ENCODE measurements at regions not wholly inside any gene's neighbourhood (a gene's known extent, or its start where the extent isn't known, plus 50 kb on each side); places are given as distances from the start of the nearest gene placed in this dataset.

DNA sequence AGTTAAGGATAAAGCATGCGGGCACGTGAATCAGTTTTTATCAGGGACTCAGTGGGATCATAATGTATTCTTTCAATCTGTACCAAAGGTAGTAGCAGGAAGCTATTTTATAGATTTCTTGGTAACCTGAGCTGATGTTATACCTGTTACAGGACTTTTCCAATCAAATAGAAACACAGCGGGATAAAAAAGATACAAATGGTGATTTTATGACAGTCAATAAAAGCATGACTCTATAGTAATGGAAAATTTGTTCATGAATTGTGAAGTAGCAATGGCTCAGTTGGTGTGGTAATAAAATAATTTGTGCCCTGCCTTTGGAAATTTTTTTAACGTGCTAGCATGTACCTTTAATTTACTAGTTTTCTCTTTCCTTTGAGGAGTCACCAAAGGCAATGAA is 300.7 kb upstream of the CELF2 start:
- no peak overlapping the region for H4K91ac ChIP-seq (ENCODE audit: insufficient read depth, low read depth, low read length)
- H4K8ac ChIP-seq (ENCODE audit: low read depth in 2 of 2, low read length in 2 of 2): no peak overlapping the region
- no peak overlapping the region for H3K23ac ChIP-seq (ENCODE audit: low read depth, low read length)
- no peak overlapping the region for H3K4ac ChIP-seq (ENCODE audit: low read depth, low read length)
- ChIA-PET POLR2A (ENCODE audit: unreplicated experiment) (no interaction called here), CTCF (interaction anchor here (0.6 kb wide), 1 partner anchor 9 kb away, joined by 3 read pairs; no protein-coding TSS in a partner anchor)
- no peaks in the 10 kb centered on the region for H3K4me1 ChIP-seq (ENCODE audit: control insufficient read depth, insufficient read depth, low read length)
- intact Hi-C loops (cut with micrococcal nuclease) (no loop called here), dilution Hi-C loops (cut with HindIII; ENCODE audit: low sequenced_read_pairs, unreplicated experiment) (no loop called here), in situ Hi-C loops (cut with MboI; ENCODE audit: low sequenced_read_pairs) (no loop called here)
- no peaks in the 10 kb centered on the region for H4K20me1 ChIP-seq (ENCODE audit: insufficient read depth, low read length)
- no peak overlapping the region for H3K4me2 ChIP-seq (ENCODE audit: low read depth, low read length)
- H3K27ac ChIP-seq (ENCODE audit: insufficient read depth, low read length): no peak overlapping the region
- no peaks in the 10 kb centered on the region for H3K27me3 ChIP-seq (ENCODE audit: control insufficient read depth, insufficient read depth, low read length)
- no peak overlapping the region for H2AFZ ChIP-seq (replicated peaks; ENCODE audit: low read length, poor library complexity)
- H3K9me3 ChIP-seq (ENCODE audit: control insufficient read depth, insufficient read depth, low read length): no peaks in the 10 kb centered on the region
- no peak overlapping the region for H3K18ac ChIP-seq (ENCODE audit: low read depth, low read length)
- H3K36me3 ChIP-seq (ENCODE audit: control insufficient read depth, insufficient read depth, low read length): no peaks in the 10 kb centered on the region
- no peak overlapping the region for H2BK120ac ChIP-seq (ENCODE audit: low read depth, low read length)
- H3K14ac ChIP-seq (replicated peaks; ENCODE audit: low read depth, low read length): no peak overlapping the region
- no CpG with 5 or more reads among the region's 4 CpGs for WGBS, 2 experiments (ENCODE audit: extremely low coverage in 2 of 2, insufficient read length in 1 of 2)
- no peak for ATAC-seq (ENCODE audit: low read depth)
- H3K9me1 ChIP-seq (ENCODE audit: insufficient read depth, low read length): no peaks in the 10 kb centered on the region
- BruUV-seq (replicated peaks): no TSS peak
- no peak overlapping the region for H4K5ac ChIP-seq (ENCODE audit: low read depth, low read length)
- H3K9ac ChIP-seq (ENCODE audit: low read depth, low read length): no peak overlapping the region
- no peak overlapping the region for H3K56ac ChIP-seq (ENCODE audit: extremely low read depth, insufficient read depth, low read length)
- no peak overlapping the region for H2BK15ac ChIP-seq (ENCODE audit: low read depth, low read length)
- H2BK5ac ChIP-seq (ENCODE audit: low read depth, low read length, poor library complexity, severe bottlenecking): no peak overlapping the region
- no peak overlapping the region for H2AK9ac ChIP-seq (replicated peaks; ENCODE audit: low read depth, low read length, poor library complexity)
- TF ChIP-seq CHD1 (IDR thresholded peaks at IDR 0.05; ENCODE audit: low read depth, low read length) (no peak), SMC3 (IDR thresholded peaks at IDR 0.05; ENCODE audit: low read depth, low read length) (no peak), RAD21 (IDR thresholded peaks at IDR 0.05; ENCODE audit: low read length) (no peak), RFX5 (IDR thresholded peaks at IDR 0.05; ENCODE audit: low read depth, low read length) (no peak), BHLHE40 (IDR thresholded peaks at IDR 0.05; ENCODE audit: low read depth, low read length) (no peak), CEBPB (IDR thresholded peaks at IDR 0.05; ENCODE audit: low read depth, low read length) (no peak)
- no peaks in the 10 kb centered on the region for H3K79me1 ChIP-seq (ENCODE audit: low read depth in 1 of 2, low read length in 2 of 2)
- no peak for DNase-seq
- no peak overlapping the region for H3K4me3 ChIP-seq (ENCODE audit: insufficient read depth, low read depth, low read length)
- no peak overlapping the region for H2BK20ac ChIP-seq (ENCODE audit: low read depth, low read length)
- no peak overlapping the region for H2AK5ac ChIP-seq (ENCODE audit: low read depth, low read length)

All from IMR-90 (cell line).